HG03575 (cell line): ENCODE measurements at regions not wholly inside any gene's neighbourhood (a gene's known extent, or its start where the extent isn't known, plus 50 kb on each side); places are given as distances from the start of the nearest gene placed in this dataset.
"Not testable (repeated sequence)": the region's sequence is repeated elsewhere in the genome, so short reads cannot be mapped to it uniquely, and the experiment has no call there.

Source experiments
- ATAC-seq: cut with Tn5 transposase; IDR thresholded peaks from one replicate; pipeline ENCODE4 v1.9.1; 2021; ENCODE audit not compliant: unreplicated experiment, insufficient number of reproducible peaks, low FRiP score; ENCODE audit errors: extremely low read depth

GRCh38 chr22:49411236-49411635 lies 416.4 kb downstream of the BRD1 start:
- no peak for ATAC-seq

GRCh38 chr22:49408102-49408836 lies 419.4 kb downstream of the BRD1 start:
- no peak for ATAC-seq

- no peak for ATAC-seq
Measured at GRCh38 chr22:49406879-49407587, 420.6 kb downstream of the BRD1 start.

GRCh38 chr22:49406047-49406650 lies 421.5 kb downstream of the BRD1 start:
- no peak for ATAC-seq

- ATAC-seq: no peak
Measured at GRCh38 chr22:49405590-49405989, 422.1 kb downstream of the BRD1 start.

GRCh38 chr22:49404576-49405241 lies 423.0 kb downstream of the BRD1 start:
- ATAC-seq: no peak

GRCh38 chr22:49404020-49404419 lies 423.7 kb downstream of the BRD1 start:
- no peak for ATAC-seq

GRCh38 chr22:49403102-49403501 lies 424.6 kb downstream of the BRD1 start:
- no peak for ATAC-seq

GRCh38 chr22:49402169-49402568 lies 425.5 kb downstream of the BRD1 start:
- ATAC-seq: no peak

- ATAC-seq: no peak
Measured at GRCh38 chr22:49400941-49401598, 426.6 kb downstream of the BRD1 start.

GRCh38 chr22:49400136-49400940 lies 427.3 kb downstream of the BRD1 start:
- no peak for ATAC-seq

GRCh38 chr22:49398646-49399045 lies 429.0 kb downstream of the BRD1 start:
- ATAC-seq: no peak

- ATAC-seq: no peak
Measured at GRCh38 chr22:49398115-49398514, 429.6 kb downstream of the BRD1 start.

- no peak for ATAC-seq
Measured at GRCh38 chr22:49396817-49397216, 430.9 kb downstream of the BRD1 start.

GRCh38 chr22:49395617-49396016 lies 432.1 kb downstream of the BRD1 start:
- no peak for ATAC-seq

- ATAC-seq: not testable (repeated sequence)
Measured at GRCh38 chr22:49395062-49395461, 432.6 kb downstream of the BRD1 start.

- ATAC-seq: no peak
Measured at GRCh38 chr22:49394116-49394785, 433.4 kb downstream of the BRD1 start.

GRCh38 chr22:49393526-49393925 lies 434.1 kb downstream of the BRD1 start:
- ATAC-seq: no peak
